ENCODE measurements at regions not wholly inside any gene's neighbourhood (a gene's known extent, or its start where the extent isn't known, plus 50 kb on each side); places are given as distances from the start of the nearest gene placed in this dataset.
"Not testable (repeated sequence)": the region's sequence is repeated elsewhere in the genome, so short reads cannot be mapped to it uniquely, and the experiment has no call there.

DNA sequence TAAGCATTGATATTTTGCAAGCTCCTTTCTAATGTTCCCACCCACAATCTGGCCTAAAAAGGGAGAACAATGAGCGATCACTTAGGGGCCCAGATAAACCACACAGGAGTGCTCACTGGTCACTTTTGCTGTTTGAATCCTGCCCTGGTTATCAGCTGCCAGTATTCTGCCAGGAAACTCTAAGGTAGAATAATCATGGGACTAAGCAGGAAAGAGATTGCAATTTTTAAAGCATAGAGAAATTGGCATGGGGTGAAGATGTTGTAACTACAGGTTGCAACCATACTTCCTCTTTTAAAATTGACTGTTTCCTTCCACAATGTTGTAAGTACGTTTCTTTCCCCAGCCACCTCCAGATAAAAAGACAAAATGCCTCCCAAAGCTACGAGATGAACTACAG lies 251.2 kb upstream of the CDH11 start:
- no peak for DNase-seq (ENCODE audit: low spot score)

DNA sequence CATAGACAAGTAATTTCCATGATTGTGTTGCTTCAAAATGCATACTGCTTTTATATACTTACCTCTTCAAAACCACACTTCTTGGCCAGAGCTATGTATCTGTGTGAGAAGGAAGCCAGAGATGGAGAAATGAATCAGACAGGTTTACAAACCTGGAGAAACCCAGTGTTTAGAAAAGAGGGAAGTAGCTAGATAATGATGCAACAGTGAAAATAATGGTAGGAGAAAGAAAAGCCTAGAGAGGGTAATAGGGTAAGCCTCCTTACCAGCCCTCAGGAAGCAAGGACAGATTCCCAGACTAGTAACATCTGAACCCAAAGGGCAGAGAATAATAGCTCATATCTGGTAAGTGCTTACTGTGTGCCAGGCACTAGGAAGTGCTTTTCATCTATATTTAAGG lies 250.3 kb upstream of the CDH11 start:
- no peak for DNase-seq (ENCODE audit: low spot score)

DNA sequence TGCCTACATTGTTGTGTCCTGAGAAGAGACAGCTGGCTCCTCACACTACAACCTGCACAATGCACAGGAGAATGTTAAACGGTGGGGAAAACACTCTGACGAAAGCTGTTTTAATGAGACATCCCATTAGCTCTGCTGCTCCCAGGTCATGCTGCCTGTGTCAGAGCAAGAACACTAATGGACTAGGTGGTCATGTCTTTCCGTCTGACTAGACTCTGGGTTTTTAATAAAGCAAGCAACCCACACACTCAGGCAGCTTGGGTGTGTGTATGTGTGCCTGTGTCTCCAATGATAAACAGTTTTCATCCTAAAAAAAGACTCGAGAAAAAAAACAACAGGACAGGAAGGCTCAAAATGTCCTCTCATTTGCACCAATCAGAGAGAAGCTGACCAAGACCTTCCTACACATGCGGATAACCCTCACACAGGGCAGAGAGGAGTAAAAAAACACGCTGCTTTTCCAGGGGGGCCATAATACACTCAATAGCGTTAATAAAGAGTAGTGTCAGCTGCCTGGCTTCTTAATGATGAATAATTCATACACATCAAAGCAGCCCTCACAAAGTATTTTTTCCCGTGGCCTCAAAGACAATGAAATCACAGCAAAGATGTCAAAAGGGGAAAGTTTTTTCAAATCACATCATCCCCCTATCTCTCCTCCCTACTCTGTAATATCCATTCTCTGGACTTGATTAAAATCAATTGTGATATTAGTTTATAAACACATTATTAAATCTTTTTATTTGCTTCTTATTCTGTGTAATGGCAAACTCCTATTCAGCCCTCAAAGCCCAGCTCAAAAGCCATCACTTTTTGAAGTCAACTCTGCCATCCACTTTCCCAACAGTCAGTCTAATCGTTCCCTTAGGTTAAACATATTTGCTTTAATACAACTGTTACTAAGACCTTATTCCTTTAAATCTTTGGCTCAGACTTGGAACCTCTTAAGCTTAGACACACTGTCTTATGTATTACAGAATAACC lies 244.2 kb upstream of the CDH11 start:
- DNase-seq (ENCODE audit: low spot score): no peak

DNA sequence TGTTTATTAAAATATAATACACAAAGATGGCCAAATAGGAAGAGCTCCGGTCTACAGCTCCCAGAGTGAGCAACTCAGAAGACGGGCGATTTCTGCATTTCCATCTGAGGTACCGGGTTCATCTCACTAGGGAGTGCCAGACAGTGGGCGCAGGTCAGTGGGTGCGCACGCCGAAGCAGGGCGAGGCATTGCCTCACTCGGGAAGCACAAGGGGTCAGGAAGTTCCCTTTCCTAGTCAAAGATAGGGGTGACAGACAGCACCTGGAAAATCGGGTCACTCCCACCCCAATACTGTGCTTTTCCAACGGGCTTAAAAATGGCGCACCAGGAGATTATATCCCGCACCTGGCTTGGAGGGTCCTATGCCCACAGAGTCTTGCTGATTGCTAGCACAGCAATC lies 234.9 kb upstream of the CDH11 start:
- not testable (repeated sequence) for DNase-seq (ENCODE audit: low spot score)

DNA sequence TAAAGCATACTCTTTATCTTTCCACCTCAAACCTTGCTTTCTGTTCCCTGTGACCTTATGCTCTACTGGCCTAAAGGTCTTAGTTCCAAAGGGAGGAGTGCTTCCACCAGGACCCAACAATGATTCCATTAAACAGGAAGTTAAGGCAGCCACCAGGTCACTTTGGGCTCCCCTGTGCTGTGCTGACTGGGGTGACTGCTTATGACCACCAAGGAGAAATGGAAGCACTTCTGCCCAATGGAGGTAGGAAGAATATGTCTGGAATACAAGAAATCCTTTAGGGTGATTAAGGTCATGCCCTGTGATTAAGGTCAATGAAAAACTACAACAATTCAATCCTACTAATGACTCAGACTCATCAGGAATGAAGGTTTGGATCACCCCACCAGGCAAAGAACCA lies 233.8 kb upstream of the CDH11 start:
- no peak for DNase-seq (ENCODE audit: low spot score)

DNA sequence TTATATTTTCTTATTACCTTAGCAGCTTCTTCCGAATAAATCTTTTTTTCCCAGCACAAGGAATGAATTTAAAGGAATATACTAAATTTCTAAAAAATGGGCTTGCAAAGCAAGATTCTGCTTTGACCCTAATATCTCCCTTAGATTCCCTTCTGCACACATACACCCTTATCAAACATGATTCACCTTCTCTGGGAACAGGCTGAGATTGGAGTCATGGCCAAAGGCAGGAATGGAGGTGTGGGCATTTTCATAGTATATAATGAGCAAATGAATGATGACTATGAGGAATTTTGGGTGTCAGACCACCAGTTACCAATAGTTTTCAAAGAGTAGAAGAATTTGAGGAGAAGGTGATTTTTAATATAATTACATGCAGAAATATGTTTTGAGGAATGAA lies 231.3 kb upstream of the CDH11 start:
- DNase-seq (ENCODE audit: low spot score): no peak

DNA sequence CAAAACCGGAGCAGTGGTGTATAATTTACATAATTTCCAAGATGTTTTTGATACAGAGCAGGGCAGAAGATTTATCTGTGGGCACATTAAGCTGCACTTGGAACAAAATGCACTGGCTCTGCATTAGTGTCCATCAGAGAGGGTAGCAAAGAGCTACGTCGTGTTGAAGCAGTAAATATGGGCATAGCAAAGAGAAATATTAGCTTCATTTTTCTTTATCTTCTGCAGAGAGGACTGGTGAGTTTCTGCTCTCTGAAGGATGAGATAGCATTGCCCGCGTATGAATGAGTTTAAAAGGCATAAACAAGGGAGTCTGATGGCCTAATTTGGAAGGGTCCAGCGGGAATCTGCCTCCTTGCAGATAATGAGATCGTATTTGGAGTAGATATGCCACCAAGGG lies 227.8 kb upstream of the CDH11 start:
- no peak for DNase-seq (ENCODE audit: low spot score)

DNA sequence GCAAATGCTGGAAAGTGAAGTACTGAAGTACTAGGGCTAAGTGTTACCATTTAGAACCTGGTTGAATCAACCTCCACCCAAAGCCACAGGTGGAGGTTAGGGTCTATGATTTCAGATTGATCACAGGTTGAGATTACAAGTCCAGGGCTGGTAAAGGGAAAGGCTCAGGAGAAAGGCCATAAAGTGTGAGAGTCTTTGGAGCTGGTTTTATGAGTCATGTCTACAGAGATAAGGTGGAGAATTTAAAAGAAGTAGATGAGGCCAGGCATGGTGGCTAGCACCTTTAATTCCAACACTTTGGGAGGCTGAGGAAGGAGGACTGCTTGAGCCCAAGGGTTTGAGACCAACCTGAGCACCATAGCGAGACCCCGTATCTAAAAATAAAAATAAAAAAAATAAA lies 221.7 kb upstream of the CDH11 start:
- DNase-seq (ENCODE audit: low spot score): no peak

DNA sequence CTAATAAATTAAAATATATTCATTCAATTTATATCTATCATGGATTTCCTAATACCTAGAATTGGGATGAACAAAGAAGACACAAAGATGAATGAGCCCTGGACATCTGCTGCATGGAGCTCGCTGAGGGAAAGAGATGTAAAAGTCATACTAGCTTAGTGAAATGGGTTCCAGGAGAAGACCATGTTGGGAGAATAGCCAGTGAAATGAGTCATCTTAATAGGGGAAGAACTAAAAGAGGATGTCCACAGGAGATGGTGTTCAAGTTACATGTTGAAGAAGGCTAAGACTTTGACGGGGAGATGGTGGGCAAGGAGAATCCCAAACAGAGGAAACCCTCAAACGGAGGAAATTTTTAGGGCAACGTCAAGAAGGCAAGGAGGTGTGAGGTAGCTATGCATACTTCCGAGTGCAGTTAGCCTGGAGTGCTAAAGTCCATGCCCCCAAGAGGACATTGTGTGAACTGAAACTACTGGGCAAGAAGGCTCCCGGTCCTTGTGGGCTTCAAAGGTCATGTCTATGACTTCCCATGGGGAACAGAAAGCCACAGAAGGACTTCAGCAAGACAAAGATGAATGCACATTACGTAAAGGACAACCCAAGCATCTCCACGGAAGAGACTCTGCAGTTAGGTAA lies 220.5 kb upstream of the CDH11 start:
- DNase-seq (ENCODE audit: low spot score): no peak

DNA sequence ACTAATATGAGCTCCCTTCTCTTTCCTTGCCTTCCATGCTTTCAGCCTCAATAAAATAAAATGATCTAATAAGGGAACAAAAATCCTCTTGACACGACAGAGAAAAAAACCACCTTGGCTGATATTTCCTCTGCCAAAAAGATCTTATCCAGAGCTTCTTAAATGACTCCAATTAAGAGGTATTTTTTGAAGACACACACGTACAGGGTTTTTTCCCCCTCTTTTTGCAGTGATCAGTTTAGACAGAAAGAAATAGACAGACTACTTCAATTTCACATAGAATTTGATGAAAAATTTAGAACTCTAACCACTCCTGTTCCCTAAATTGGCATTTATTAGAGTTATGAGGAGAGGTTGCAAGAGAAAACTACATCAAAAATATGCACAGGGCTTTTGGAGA lies 217.2 kb upstream of the CDH11 start:
- no peak for DNase-seq (ENCODE audit: low spot score)

DNA sequence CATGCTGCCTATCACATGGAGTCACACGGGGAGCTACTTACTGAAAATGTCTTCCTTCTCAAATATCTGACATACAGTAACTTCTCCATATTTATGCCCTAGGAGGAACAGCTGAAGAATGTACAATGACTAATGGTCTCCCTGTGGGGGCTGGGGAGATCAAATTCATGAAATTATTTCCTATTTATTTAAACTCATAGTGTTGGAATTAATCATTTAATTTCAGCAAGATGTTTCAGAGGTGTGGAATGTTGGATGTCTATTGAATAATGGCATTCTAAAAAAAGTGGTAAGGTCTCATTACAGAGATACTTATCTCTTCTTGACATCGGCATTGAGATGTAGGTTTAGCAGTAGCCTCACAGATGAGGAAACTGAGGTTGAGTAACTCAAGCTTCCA lies 214.3 kb upstream of the CDH11 start:
- DNase-seq (ENCODE audit: low spot score): no peak

DNA sequence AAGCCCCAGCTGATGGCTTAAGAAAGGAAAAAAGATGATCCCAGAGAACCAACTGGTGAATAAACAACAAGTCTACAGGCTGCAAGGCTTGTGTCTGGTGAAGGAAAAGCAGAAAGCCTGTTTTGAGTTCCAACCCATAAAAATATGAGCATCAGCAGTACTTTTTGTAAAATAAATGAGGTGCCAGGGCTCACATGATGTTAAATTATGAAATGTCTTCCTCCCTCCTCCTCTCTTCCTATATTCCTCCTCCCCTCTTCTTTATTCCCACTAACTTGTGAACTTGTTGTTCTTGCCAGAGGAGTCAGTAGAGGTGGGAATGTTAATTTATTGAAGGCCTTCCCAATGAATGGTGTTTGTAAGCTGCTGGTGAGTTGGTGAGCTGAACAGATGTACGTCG lies 212.2 kb upstream of the CDH11 start:
- no peak for DNase-seq (ENCODE audit: low spot score)

DNA sequence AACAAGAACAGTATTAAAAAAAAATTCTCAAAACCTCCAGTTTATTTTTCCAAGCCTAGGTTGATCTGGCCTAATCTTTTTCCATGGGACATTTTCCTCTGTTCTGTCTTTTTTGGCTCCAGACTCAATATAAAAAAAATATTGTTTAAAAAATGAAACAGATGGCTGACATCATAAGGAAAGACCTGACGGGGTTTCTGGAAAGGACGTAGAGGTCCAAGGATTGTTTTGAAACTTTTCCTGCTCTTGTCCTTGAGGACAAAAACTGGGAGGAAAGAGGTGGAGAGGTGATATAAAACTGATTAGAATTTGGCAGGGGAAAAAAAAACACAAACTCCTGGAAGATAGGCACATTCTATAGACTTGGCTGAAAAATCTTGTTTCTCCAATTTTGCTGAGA lies 211.4 kb upstream of the CDH11 start:
- DNase-seq (ENCODE audit: low spot score): no peak

DNA sequence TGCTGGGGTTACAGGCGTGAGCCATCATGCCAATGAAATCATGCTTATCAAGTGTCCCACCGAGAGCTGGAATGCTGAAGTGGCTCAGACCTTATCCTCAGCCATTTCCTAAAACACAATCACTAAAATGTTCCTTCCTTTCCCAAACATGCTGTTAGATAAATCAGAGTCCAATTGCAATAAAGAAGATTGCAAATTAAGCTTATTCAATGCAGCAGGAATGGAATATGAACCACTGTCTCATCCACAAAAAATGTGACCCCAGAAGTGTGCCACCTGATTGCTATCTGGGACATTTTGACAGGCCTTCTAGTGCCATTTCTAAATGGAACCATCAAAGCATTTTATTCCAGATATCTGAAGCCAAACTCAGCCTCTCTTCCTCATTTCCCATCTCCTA lies 205.5 kb upstream of the CDH11 start:
- no peak for DNase-seq (ENCODE audit: low spot score)

DNA sequence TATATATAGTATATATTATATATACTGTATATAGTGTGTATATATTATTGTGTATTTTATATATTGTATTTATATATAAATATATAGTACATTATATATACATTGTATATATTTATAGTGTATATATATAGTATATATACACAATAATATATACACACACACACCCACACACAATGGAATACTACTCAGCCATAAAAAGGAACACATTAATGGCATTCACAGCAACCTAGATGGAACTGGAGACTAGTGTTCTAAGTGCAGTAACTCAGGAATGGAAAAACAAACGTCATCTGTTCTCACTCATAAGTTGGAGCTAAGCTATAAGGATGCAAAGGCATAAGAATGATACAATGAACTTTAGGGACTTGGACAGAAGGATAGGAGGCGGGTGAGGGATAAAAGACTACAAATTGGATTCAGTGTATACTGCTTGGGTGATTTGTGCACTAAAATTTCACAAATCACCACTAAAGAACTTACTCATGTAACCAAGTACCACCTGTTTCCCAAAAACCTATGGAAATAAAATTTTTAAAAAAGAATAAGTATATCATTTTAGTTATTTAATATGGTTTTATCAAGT lies 201.9 kb upstream of the CDH11 start:
- DNase-seq (ENCODE audit: low spot score): no peak

DNA sequence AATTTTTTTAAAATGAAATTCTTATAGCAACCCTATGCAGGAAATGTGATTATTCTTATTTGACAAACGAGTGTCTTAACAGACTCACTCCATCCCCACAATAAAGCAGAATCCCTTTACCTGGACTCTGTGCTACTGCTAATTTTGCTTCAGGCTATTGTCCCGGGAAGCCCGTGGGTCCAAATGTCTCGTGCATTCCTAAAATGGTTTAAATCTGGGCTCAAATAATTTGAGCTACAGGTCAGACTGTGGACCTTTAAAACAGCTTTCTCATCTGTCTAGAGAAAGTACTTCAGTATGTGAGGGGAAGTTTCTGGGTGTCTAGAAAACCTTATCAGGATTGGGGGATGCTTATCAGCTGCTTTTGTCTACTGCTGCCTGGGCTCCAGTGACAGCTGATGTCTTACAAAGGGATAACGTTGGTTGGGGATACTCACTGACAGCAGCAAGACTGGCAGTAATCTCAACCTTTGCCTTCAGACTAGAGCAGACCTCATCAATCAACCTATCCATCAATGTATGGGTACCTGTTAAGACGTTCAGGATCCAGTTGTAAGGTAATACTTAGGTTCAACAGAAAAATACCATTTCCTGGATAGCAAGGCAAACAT lies 197.9 kb upstream of the CDH11 start:
- no peak for DNase-seq (ENCODE audit: low spot score)

DNA sequence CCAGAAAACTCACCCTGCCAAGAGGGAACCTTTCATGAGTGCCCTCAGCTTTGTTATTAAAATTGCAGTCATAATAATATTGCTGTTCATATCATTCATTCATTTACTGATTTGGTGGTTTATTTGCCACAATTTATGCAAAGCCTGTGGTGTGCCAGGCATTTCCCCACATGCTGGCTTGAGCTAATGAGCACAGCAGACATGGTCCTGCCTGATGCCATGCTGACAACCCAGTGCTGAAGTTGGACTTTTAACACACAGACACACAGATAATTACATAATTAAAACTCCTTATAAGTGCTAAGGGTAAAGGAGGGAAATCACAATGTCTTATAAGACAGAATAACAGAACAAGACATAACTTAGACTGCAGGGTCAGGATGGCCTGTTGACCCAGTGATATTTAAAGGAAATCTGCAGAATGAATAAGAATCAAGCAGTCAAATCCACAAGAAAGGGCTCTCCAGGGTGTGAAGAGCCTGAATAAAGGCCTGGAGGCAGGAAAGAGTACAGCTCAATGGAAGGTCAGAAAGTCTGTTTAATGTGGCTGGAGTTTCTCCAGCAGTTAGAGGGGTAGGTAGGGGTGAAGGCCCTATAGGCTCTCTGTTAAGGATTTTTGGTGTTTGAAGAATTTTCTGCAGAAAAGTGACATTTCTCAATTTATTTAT lies 196.9 kb upstream of the CDH11 start:
- no peak for DNase-seq (ENCODE audit: low spot score)

DNA sequence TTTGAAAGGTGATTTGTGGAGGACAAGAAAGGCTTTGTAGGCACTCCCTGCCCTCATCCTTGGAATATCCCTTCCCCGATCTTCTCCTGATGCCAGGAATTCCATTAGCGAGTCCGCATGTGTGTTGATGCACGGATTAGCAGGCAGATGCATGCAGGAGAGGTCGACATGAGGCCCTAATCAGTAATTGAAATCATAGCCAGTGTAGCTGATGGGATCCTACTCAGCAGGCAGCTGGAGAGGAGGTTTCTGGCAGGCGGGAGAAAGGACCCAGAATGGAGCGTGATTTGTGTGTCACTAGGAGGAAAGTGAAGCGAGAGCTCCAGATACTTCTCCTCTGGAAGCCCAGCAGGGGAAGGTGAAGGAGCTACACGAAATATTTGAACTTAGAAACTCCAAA lies 196.3 kb upstream of the CDH11 start:
- no peak for DNase-seq (ENCODE audit: low spot score)

DNA sequence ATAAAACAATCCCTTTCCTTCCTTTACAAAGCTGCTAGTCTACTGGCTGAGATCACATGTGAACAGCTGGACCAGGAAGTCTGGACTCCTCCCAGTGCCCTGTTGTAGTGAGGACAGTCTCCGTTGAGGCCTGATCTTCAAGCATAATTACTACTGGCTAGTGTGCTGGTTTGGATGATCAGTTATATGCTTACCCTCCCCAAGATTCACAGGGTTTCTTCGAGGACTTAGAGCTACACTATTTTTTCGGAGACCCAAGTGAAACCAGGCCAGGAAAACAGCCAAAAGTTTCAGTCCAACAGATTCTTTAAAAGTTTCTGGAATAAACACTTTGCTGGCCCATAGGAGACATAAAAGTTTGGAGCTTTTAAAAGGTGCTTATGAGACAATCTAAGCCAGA lies 194.9 kb upstream of the CDH11 start:
- DNase-seq (ENCODE audit: low spot score): no peak

DNA sequence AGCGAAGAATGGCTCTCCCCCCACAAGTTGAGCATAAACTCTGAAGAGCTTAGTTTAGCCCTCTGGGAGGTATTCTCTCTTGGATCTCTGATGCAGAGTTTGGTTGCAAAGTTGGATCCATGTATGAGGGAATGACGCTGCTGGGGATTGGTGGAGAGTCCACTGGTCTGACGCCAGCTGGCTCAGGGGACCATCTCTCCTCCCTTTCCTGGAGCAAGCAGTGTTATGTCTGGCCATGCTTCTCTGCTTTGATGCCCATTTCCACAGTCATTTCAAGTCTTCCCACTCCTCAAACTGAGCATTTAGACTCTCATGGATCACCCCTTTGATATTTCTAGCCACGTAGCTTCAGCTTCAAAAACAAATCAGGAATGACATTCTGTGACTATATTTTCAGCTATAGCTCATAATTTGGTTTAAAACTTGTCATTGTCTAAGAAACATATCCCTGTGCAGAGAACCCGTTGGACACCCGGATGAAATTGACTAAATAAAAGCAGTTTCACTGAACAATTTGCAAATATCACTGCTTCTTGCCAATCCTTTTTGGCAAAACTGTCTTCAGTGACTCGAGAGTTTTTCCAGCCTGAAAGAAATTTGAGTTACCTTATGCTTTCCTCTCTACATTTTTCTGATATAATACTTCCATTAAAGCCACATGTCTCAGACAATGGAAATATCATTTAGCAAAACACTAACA lies 193.4 kb upstream of the CDH11 start:
- DNase-seq (ENCODE audit: low spot score): peak; percentile 7

DNA sequence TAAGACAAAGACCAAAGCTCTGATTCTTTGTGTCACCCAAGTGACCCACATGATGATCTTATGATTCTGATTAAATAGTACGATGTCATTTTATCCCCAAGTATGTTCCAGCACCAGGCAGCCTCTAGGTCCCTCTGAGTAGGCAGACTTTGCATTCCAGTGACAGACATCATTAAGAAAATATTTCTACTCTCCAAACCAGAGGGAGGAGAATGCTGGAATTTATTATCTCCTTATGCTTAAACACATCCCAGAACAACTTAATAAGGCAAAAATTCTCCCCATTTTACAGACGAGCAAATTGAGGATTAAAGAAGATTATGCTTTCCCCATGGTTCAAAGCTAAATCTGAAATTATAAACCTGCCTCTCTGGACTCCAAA lies 192.8 kb upstream of the CDH11 start:
- no peak for DNase-seq (ENCODE audit: low spot score)
